Loucy (cell line): ENCODE measurements at regions not wholly inside any gene's neighbourhood (a gene's known extent, or its start where the extent isn't known, plus 50 kb on each side); places are given as distances from the start of the nearest gene placed in this dataset.

Experiments used
- EZH2phosphoT487 ChIP-seq: fragments of 200-600 bp; IDR thresholded peaks from 2 replicates; pipeline ENCODE4 v1.6.1; 2018; ENCODE audit warnings: antibody characterized with exemption, mild to moderate bottlenecking, moderate library complexity, borderline replicate concordance
- TF ChIP-seq, protein P1 (sequence below): fragments of 200-600 bp; sonication (generic); conservative IDR thresholded peaks from 2 replicates; pipeline ENCODE4 v1.5.1; 2014; ENCODE audit warnings: mild to moderate bottlenecking, antibody characterized with exemption, low read length

DNA sequence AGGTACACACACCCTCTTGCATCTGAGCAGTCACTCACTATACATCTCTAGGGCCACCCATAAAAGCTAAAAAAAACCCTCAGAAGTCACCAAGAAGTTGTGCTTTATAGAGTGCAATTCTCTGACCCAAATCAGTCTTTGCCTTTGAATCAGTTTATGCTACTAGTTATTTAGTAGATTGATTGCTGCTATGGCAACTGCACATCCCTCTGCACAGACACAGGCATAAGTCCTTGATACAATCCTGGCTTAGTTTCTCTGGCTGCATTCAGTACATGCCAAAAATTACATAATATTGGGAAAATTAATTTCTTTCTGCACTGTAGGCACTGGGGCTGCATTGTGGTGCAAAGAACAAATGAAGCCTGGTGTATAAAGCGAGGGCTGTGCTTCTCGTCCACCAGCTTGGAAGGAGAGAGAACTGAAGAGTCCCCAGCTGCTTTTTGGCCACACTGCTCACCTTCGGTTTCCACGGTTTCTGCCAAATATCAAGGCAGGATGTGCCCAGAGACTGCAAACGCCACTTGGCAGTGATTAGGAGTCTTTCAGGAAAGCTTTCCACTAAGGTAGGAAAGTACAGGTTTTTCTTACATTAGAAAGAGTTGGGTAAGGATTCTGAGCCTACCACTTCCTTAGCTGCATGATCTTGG lies 258.4 kb downstream of the ELAVL2 start:
- TF ChIP-seq, protein P1, sequence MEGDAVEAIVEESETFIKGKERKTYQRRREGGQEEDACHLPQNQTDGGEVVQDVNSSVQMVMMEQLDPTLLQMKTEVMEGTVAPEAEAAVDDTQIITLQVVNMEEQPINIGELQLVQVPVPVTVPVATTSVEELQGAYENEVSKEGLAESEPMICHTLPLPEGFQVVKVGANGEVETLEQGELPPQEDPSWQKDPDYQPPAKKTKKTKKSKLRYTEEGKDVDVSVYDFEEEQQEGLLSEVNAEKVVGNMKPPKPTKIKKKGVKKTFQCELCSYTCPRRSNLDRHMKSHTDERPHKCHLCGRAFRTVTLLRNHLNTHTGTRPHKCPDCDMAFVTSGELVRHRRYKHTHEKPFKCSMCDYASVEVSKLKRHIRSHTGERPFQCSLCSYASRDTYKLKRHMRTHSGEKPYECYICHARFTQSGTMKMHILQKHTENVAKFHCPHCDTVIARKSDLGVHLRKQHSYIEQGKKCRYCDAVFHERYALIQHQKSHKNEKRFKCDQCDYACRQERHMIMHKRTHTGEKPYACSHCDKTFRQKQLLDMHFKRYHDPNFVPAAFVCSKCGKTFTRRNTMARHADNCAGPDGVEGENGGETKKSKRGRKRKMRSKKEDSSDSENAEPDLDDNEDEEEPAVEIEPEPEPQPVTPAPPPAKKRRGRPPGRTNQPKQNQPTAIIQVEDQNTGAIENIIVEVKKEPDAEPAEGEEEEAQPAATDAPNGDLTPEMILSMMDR: no peak
- TF ChIP-seq EZH2phosphoT487: no peak
